ENCODE measurements at regions not wholly inside any gene's neighbourhood (a gene's known extent, or its start where the extent isn't known, plus 50 kb on each side); places are given as distances from the start of the nearest gene placed in this dataset.

GRCh38 chr3:96361241-96361640 is 453.2 kb upstream of the EPHA6 start:
- TF ChIP-seq EP300 (IDR thresholded peaks at IDR 0.05): no peak
- TF ChIP-seq CTCF (IDR thresholded peaks at IDR 0.05): no peak
- no peak for TF ChIP-seq POLR2AphosphoS5 (IDR thresholded peaks at IDR 0.05)

All from upper lobe of left lung (tissue), 4 donors.